HEK293 (cell line): ENCODE measurements at regions not wholly inside any gene's neighbourhood (a gene's known extent, or its start where the extent isn't known, plus 50 kb on each side); places are given as distances from the start of the nearest gene placed in this dataset.

Experiments used
- CTCF ChIA-PET: fragments of 350-600 bp; formaldehyde crosslinking; extraction: SDS; loops from one replicate; lab custom pipeline; 2021; ENCODE audit warnings: antibody characterized with exemption; lab: Yijun Ruan, JAX
- POLR2A ChIA-PET: fragments of 300-600 bp; formaldehyde crosslinking; extraction: SDS; loops from one replicate; lab custom pipeline; 2020; ENCODE audit warnings: antibody characterized with exemption, inconsistent platforms; lab: Yijun Ruan, JAX
- H3K27ac ChIP-seq: fragments of 200-500 bp; sonication (Bioruptor generic); 2 replicates; pipeline ENCODE4 v1.5.1; 2014; ENCODE audit warnings: low read depth, low read length, control low read depth, inconsistent platforms; ENCODE audit errors: extremely low read depth
- H3K36me3 ChIP-seq, 2 experiments: fragments of 200-500 bp in 1 of 2; sonication (Bioruptor generic) in 1 of 2; 1 replicate in 1 of 2; 2 replicates in 1 of 2; pipeline ENCODE4 v1.5.1; 2014 to 2017; ENCODE audit warnings: inconsistent platforms in 2 of 2, low read length in 2 of 2; ENCODE audit not compliant: control insufficient read depth in 2 of 2, insufficient read depth in 1 of 2
- H3K4me1 ChIP-seq: fragments of 200-500 bp; sonication (Bioruptor generic); 2 replicates; pipeline ENCODE4 v1.5.1; 2014; ENCODE audit warnings: mild to moderate bottlenecking, low read length, inconsistent platforms; ENCODE audit not compliant: control insufficient read depth, insufficient read depth
- H3K4me3 ChIP-seq: 2 replicates; pipeline ENCODE4 v1.5.1; 2011; ENCODE audit warnings: low read depth, mild to moderate bottlenecking, control low read depth, low read length, moderate library complexity
- H3K9me3 ChIP-seq: fragments of 200-500 bp; sonication (Bioruptor generic); 2 replicates; pipeline ENCODE4 v1.5.1; 2014; ENCODE audit warnings: low read depth, low read length, inconsistent platforms; ENCODE audit not compliant: control insufficient read depth, insufficient read depth
- BCL6B ChIP-seq: fragments of 450-650 bp; formaldehyde crosslinking; IDR thresholded peaks from 2 replicates; pipeline ENCODE4 v1.5.1; 2017; ENCODE audit warnings: missing biosample characterization, missing genetic modification characterization
- FEZF1 ChIP-seq: fragments of 450-650 bp; formaldehyde crosslinking; IDR thresholded peaks from 2 replicates; pipeline ENCODE4 v1.5.1; 2016; ENCODE audit warnings: missing biosample characterization, missing genetic modification characterization
- KLF9 ChIP-seq: fragments of 450-650 bp; formaldehyde crosslinking; IDR thresholded peaks from 2 replicates; pipeline ENCODE4 v1.5.1; 2016; ENCODE audit warnings: missing biosample characterization, missing genetic modification characterization, low read depth
- OSR2 ChIP-seq: fragments of 450-650 bp; formaldehyde crosslinking; IDR thresholded peaks from 2 replicates; pipeline ENCODE4 v1.5.1; 2016; ENCODE audit warnings: missing biosample characterization, missing genetic modification characterization
- SCRT1 ChIP-seq: fragments of 450-650 bp; formaldehyde crosslinking; IDR thresholded peaks from 2 replicates; pipeline ENCODE4 v1.5.1; 2016; ENCODE audit warnings: missing biosample characterization, missing genetic modification characterization, borderline replicate concordance
- SP3 ChIP-seq: fragments of 450-650 bp; formaldehyde crosslinking; IDR thresholded peaks from 2 replicates; pipeline ENCODE4 v1.5.1; 2016; ENCODE audit warnings: missing biosample characterization, missing genetic modification characterization
- SP7 ChIP-seq: fragments of 450-650 bp; formaldehyde crosslinking; IDR thresholded peaks from 2 replicates; pipeline ENCODE4 v1.5.1; 2016; ENCODE audit warnings: missing biosample characterization, missing genetic modification characterization
- ZNF18 ChIP-seq: fragments of 450-650 bp; formaldehyde crosslinking; IDR thresholded peaks from 2 replicates; pipeline ENCODE4 v1.5.1; 2016; ENCODE audit warnings: missing biosample characterization, missing genetic modification characterization
- ZNF2 ChIP-seq: fragments of 450-650 bp; formaldehyde crosslinking; IDR thresholded peaks from 2 replicates; pipeline ENCODE4 v1.5.1; 2016; ENCODE audit warnings: missing biosample characterization, missing genetic modification characterization
- ZNF214 ChIP-seq: fragments of 450-650 bp; formaldehyde crosslinking; IDR thresholded peaks from 2 replicates; pipeline ENCODE4 v1.5.1; 2017; ENCODE audit warnings: missing biosample characterization, mild to moderate bottlenecking, missing genetic modification characterization, borderline replicate concordance
- ZNF221 ChIP-seq: fragments of 450-650 bp; formaldehyde crosslinking; IDR thresholded peaks from 2 replicates; pipeline ENCODE4 v1.5.1; 2017; ENCODE audit warnings: missing biosample characterization, missing genetic modification characterization, borderline replicate concordance
- ZNF223 ChIP-seq: fragments of 450-650 bp; formaldehyde crosslinking; IDR thresholded peaks from 2 replicates; pipeline ENCODE4 v1.5.1; 2016; ENCODE audit warnings: missing biosample characterization, missing genetic modification characterization
- ZNF274 ChIP-seq, 2 experiments: fragments of 200-500 bp in 1 of 2; fragments of 450-650 bp in 1 of 2; sonication (Bioruptor generic) in 1 of 2; formaldehyde crosslinking in 1 of 2; IDR thresholded peaks; 2 replicates each; pipeline versions ENCODE4 v1.5.1 to v1.6.1; 2014 to 2016; ENCODE audit warnings: borderline replicate concordance in 1 of 2, inconsistent platforms in 1 of 2, low read length in 1 of 2, missing biosample characterization in 1 of 2, missing genetic modification characterization in 1 of 2
- ZNF280C ChIP-seq: fragments of 450-650 bp; formaldehyde crosslinking; IDR thresholded peaks from 2 replicates; pipeline ENCODE4 v1.5.1; 2016; ENCODE audit warnings: missing biosample characterization, missing genetic modification characterization
- ZNF292 ChIP-seq: fragments of 450-650 bp; formaldehyde crosslinking; IDR thresholded peaks from 2 replicates; pipeline ENCODE4 v1.5.1; 2016; ENCODE audit warnings: low read depth, missing biosample characterization, missing genetic modification characterization, borderline replicate concordance
- ZNF37A ChIP-seq: fragments of 450-650 bp; IDR thresholded peaks from 2 replicates; pipeline ENCODE4 v1.5.1; 2018; ENCODE audit warnings: missing biosample characterization, missing genetic modification characterization
- ZNF404 ChIP-seq: fragments of 450-650 bp; formaldehyde crosslinking; IDR thresholded peaks from 2 replicates; pipeline ENCODE4 v1.5.1; 2017; ENCODE audit warnings: missing biosample characterization, missing genetic modification characterization
- ZNF558 ChIP-seq: fragments of 450-650 bp; formaldehyde crosslinking; IDR thresholded peaks from 2 replicates; pipeline ENCODE4 v1.5.1; 2016; ENCODE audit warnings: missing biosample characterization, missing genetic modification characterization
- ZNF677 ChIP-seq: fragments of 450-650 bp; IDR thresholded peaks from 2 replicates; pipeline ENCODE4 v1.5.0; 2018; ENCODE audit warnings: missing biosample characterization, mild to moderate bottlenecking, missing genetic modification characterization, moderate library complexity
- ZNF701 ChIP-seq: fragments of 450-650 bp; formaldehyde crosslinking; IDR thresholded peaks from 2 replicates; pipeline ENCODE4 v1.5.1; 2016; ENCODE audit warnings: missing biosample characterization, missing genetic modification characterization
- ZNF707 ChIP-seq: fragments of 450-650 bp; formaldehyde crosslinking; IDR thresholded peaks from 2 replicates; pipeline ENCODE4 v1.5.1; 2016; ENCODE audit warnings: missing biosample characterization, missing genetic modification characterization
- ZNF76 ChIP-seq: fragments of 450-650 bp; formaldehyde crosslinking; IDR thresholded peaks from 2 replicates; pipeline ENCODE4; 2016; ENCODE audit warnings: low read depth, missing biosample characterization, missing genetic modification characterization, borderline replicate concordance
- ZNF776 ChIP-seq: fragments of 450-650 bp; formaldehyde crosslinking; IDR thresholded peaks from 2 replicates; pipeline ENCODE4 v1.5.0; 2017; ENCODE audit warnings: missing biosample characterization, missing genetic modification characterization, borderline replicate concordance
- ZNF791 ChIP-seq: fragments of 450-650 bp; formaldehyde crosslinking; IDR thresholded peaks from 2 replicates; pipeline ENCODE4 v1.5.1; 2016; ENCODE audit warnings: missing biosample characterization, missing genetic modification characterization
- ZSCAN18 ChIP-seq: fragments of 450-650 bp; formaldehyde crosslinking; IDR thresholded peaks from 2 replicates; pipeline ENCODE4 v1.5.1; 2016; ENCODE audit warnings: missing biosample characterization, missing genetic modification characterization
- ZSCAN4 ChIP-seq: fragments of 450-650 bp; formaldehyde crosslinking; IDR thresholded peaks from 2 replicates; pipeline ENCODE4 v1.5.1; 2017; ENCODE audit warnings: missing biosample characterization, missing genetic modification characterization

GRCh38 chr11:98587884-98588283 is 432.9 kb upstream of the CNTN5 start (continued):
- no peak for TF ChIP-seq ZNF677 (tag by site-specific recombination)
- no peak for TF ChIP-seq ZNF776 (tag by site-specific recombination)
- no peak for TF ChIP-seq ZNF18 (tag by site-specific recombination)
- no peak for TF ChIP-seq KLF9 (tag by site-specific recombination)
- TF ChIP-seq, all 188 proteins: peak for 0

- POLR2A ChIA-PET: no interaction called here
- CTCF ChIA-PET: no interaction called here
- no peaks in the 10 kb centered on the region for H3K9me3 ChIP-seq
- H3K27ac ChIP-seq: no peak overlapping the region
- H3K36me3 ChIP-seq: no peaks in the 10 kb centered on the region
- no peak overlapping the region for H3K4me3 ChIP-seq
- TF ChIP-seq ZSCAN4 (tag by site-specific recombination) (no peak), ZSCAN18 (no peak), ZNF292 (tag by site-specific recombination) (no peak), ZNF404 (tag by site-specific recombination) (no peak), BCL6B (tag by site-specific recombination) (no peak), ZNF791 (no peak), ZNF558 (no peak), FEZF1 (tag by site-specific recombination) (no peak), ZNF274 (IDR thresholded peaks at IDR 0.05; ENCODE audit: low read length) (no peak), ZNF274 (tag by site-specific recombination; IDR thresholded peaks at IDR 0.05; ENCODE audit: borderline replicate concordance) (no peak), ZNF2 (tag by site-specific recombination) (no peak), SCRT1 (tag by site-specific recombination) (no peak), ZNF701 (no peak)
- H3K4me1 ChIP-seq: no peaks in the 10 kb centered on the region
These were observed 430.8 kb upstream of the CNTN5 start for GRCh38 chr11:98589967-98590366.

GRCh38 chr11:98600103-98600502 is 420.6 kb upstream of the CNTN5 start:
- Histone ChIP-seq H3K36me3 (no peaks in the 10 kb centered on the region), H3K27ac (no peak overlapping the region), H3K4me1 (no peaks in the 10 kb centered on the region), H3K4me3 (no peak overlapping the region), H3K9me3 (no peaks in the 10 kb centered on the region)
- CTCF ChIA-PET: no interaction called here
- POLR2A ChIA-PET: no interaction called here
- TF ChIP-seq ZNF280C (tag by site-specific recombination): no peak
- no peak for TF ChIP-seq SCRT1 (tag by site-specific recombination)
- TF ChIP-seq ZNF223 (tag by site-specific recombination): no peak
- no peak for TF ChIP-seq ZNF221 (tag by site-specific recombination)
- no peak for TF ChIP-seq ZNF37A (tag by site-specific recombination)
- no peak for TF ChIP-seq OSR2 (tag by site-specific recombination)
- TF ChIP-seq SP3 (tag by site-specific recombination): no peak
- no peak for TF ChIP-seq SP7 (tag by site-specific recombination)
- no peak for TF ChIP-seq ZNF214 (tag by site-specific recombination)
- TF ChIP-seq ZSCAN4 (tag by site-specific recombination): no peak
- no peak for TF ChIP-seq ZNF707 (tag by site-specific recombination)
- no peak for TF ChIP-seq ZNF76 (tag by site-specific recombination)
